Hindlimb muscle (tissue), 1 donor: ENCODE measurements at regions not wholly inside any gene's neighbourhood (a gene's known extent, or its start where the extent isn't known, plus 50 kb on each side); places are given as distances from the start of the nearest gene placed in this dataset.

Source experiments
- DNase-seq: peaks from one replicate; pipeline ENCODE4 v3.0.0-alpha.2; 2013

GRCh38 chr22:48863965-48864528, 963.6 kb downstream of the BRD1 start:
- no peak for DNase-seq

DNA sequence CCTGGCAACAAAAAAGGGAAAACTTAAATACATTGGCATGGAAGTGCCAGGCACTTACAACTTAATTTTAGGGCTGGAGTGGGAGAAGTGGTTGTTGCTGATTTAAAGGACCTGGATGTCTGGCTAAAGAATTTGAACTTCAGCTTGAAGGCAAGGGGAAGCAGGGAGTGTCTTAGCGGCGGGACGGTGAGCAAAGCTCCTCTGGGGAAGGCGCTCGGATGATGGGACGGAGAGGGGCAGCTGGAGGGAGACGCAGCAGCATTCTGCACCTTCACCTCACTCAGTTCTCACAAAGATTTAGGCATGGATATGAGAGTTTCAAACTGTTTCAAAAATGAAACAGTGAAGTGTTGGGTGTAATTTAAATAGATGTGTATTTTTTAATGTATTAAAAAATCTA, 967.1 kb downstream of the BRD1 start:
- DNase-seq: no peak

GRCh38 chr22:48858856-48859255, 968.8 kb downstream of the BRD1 start:
- DNase-seq: no peak

- DNase-seq: no peak
These were observed 969.6 kb downstream of the BRD1 start for GRCh38 chr22:48858121-48858520.

- DNase-seq: no peak
These were observed 970.4 kb downstream of the BRD1 start for GRCh38 chr22:48857202-48857805.

- DNase-seq: no peak
These were observed 971.4 kb downstream of the BRD1 start for GRCh38 chr22:48856308-48856615.

GRCh38 chr22:48855593-48856307, 971.9 kb downstream of the BRD1 start:
- no peak for DNase-seq

DNA sequence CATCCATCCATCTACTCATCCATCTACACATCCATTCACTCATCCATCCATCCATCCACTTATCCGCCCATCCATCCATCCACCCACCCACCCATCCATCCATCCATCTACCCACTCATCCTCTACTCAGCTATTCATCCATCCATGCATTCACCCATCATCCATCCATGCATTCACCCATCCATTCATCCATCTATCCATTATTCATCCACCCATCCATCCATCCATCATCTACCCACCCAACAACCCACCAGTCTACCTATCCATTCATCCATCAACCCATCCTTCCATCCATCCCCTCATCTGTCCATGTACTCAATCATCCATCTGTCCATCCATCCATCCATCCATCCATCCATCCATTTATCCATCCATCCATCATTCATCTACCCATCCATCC, 972.7 kb downstream of the BRD1 start:
- DNase-seq: no peak

- no peak for DNase-seq
These were observed 973.9 kb downstream of the BRD1 start for GRCh38 chr22:48853627-48854240.

DNA sequence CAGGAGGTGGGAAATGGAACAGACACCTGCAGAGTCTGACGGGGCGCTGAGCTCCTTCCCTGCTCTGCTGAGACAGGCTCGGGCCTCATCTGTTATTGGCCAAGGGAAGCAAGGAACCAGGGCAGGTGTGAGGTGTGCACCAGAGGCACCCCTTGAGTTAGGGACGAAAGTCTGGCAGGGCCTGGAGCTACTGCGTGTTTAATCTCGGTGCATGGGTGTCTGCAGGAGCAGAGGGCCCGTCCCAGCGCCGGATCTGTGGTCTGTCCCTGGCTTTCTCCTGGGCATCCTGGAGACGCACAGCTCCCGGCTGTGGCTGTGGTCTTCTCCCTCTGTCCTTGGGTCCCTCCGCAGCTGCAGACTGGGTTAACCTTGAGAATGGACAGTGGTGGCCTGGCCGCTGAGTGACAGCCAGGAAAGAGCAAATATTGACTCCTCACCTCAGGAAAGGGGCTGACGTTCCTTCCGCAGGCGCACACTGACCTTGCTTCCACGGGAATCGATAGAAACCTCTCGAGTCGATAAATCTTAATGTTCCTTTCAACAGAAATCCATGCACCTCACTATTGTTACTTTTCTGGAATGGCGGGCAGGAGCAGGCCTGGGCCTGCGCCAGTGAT, 975.6 kb downstream of the BRD1 start:
- no peak for DNase-seq

DNA sequence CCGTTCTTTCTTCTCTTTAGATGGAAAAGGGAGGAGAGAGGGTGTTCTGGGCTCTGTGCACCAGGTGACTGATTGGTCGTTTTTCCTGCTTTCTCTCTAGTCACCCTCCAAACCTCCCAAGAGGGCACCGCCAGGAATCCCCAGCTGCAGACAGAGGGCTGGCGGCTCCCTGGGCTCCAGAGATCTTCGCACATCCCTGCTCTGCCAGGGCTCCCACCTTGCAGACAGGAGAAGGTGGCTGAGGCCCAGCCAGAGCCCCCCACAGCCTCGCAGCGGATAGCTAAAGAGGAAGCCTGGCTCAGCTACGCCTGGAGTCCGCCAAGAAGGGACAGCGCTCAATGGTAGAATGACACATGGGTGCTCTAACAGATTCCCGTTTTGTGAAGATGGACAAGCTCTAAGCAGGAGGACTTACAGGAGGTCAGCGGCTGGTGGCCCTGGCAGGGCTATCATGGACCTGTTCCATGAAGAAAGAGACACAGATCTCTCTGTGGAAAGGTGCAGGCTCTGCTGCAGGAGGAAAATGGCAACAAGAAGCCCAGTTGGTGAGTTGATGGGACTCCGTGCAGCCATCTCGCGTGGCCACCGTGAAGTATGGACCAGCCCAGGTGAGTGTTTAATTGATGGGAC, 976.9 kb downstream of the BRD1 start:
- DNase-seq: no peak

- DNase-seq: no peak
These were observed 977.6 kb downstream of the BRD1 start for GRCh38 chr22:48849963-48850657.

DNA sequence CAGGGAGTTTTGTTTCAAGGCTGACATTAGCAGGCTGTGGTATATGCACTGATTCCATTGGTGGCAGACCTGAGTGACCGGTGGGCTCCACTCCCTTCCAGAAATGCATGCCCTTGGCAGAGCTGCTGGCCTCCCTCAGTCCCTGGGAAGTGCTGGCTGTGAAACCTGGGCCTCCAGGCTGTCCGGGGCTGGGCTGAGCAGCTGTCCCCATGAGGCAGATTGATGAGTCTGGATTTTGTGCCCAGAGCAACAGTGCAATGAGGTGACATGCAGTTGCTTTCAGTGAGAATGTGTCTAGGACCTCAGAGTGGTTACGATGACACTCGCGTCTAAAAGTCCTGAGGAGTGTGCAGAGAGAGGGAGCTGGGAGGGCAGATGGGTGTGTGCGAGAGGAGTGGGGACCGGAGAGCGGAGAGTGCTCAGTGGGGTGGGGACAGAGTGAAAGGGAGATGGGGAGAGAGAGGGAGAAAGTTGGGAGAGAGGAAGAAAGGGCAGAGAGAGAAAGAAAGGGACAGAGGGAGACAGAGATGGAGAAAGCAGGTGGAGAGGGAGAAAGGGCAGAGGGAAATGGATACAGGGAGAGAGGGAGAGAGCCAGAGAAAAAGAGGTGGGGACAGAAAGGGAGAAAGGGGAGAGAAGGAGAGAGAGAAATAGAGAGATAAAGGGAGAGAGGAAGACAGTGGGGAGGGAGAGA, 978.3 kb downstream of the BRD1 start:
- DNase-seq: no peak

- no peak for DNase-seq
These were observed 981.5 kb downstream of the BRD1 start for GRCh38 chr22:48846200-48846599.

- DNase-seq: no peak
These were observed 982.2 kb downstream of the BRD1 start for GRCh38 chr22:48845356-48845936.

DNA sequence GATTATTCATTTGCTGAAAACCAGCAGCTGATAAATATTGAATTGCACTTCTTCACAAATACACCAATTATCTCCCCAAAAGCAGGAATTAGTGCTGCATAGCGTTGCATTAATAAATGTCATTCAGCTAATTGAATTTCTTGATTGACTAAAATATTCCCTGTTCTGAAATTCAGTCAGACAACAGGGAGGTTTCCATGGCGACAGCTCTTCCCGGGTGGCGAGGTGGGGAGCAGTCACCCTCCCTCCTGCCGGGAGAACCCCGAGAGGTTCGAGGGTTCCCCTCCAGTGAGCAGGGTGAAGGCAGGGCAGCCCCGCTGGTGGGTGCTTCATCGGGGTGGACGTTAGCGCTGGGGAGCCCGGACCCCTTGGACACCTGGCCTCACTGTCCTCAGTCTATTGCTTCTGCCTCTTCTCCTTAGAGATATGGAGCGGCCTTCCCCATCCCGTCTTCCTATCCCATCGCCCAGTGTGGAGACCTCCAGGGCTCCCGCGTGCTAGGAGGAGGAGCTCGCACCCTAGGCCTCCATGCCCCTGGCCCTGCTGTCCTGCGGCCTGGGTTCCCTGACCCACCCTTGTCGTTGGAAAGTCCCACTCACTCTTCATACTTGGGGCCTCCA, 983.5 kb downstream of the BRD1 start:
- DNase-seq: no peak

DNA sequence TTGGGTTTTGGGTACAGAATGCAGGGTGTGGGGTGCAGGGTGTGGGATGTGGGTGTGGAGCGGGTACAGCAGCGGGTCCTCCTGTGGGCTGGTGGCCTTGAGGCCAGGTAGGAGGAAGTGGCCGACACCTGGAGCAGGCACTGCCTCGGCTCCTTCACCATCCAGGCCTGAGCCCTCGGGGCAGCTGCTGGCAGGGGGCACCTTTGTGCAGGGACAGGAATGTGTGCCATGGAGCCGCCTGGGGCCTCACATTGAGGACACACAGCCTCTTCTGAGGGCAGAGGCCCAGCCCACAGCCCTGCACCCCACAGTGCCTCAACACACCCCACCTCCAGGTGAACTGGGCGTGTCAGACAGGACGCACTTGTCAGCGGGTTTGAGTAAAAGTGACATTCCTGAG, 984.0 kb downstream of the BRD1 start:
- DNase-seq: no peak

DNA sequence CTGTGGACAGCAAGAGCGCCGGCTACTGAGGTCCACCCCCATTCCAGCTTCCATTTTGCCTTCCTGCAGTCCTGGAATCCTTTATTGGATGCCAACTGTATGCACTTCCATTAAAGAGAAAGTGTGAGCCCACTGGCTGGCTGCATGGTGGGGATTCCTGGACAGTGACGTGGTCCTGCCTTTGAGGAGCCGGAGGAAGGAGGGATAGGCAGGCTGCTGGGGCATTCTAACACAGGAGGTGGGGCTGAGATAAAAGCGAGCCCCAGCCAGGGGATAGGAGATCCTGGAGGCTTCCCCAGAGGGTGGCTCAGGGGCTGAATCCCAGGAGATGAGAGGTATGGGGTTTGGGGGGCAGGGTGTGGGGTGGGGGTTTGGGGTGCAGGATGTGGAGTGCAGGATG, 984.7 kb downstream of the BRD1 start:
- no peak for DNase-seq

DNA sequence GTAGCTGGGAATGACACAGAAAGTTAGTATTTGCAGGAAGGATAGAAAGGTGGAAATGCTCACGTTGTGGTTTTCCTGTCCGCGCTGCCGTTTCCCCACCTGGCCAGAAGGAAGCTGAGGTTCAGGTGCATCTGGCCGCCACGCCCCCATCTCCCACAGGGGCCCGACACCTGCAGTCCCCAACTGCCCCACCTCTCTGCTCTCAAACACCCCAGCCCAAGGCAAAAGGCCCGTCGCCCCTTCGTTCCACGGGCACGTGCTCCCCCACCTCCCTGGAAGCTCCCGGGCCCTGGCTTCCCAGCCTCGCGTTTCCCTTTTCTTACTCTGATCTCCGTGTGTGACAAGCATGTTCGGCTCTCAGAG, 985.1 kb downstream of the BRD1 start:
- DNase-seq: no peak

DNA sequence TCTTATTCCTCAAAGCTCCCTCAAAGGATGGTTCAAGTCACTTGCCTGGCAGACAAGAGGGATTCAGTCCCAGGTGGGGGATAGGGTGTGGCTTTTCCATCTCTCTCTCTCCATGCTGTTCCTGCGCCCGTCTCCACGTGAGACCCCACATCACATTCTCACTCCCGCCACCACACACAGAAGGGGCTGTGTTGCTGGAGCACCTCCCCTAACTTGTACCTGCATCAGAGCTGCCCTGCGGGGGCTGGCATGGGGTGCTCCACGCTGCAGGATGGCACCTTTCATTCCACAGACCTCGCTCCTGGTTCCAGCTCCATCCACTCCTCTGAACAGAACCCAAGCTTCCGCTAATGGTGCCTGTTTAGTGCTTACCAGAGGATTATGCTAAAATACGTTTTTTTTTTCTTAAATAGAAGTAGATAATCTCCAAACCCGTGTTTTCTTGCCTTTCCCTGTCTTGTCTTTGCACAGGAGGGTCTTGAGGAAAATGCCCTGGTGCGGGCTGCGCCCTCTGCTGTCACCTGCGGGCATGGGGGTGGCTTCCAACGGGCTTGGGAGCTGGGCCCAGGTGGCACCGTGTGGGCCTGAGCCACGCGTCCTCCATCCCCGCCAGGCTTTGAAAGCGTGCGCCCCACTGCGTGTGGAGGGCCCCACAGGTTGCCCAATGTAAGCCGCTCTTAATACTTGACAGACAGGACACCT, 985.6 kb downstream of the BRD1 start:
- no peak for DNase-seq
